A673 (cell line): ENCODE measurements at regions not wholly inside any gene's neighbourhood (a gene's known extent, or its start where the extent isn't known, plus 50 kb on each side); places are given as distances from the start of the nearest gene placed in this dataset.

Source experiments
- CTCF ChIP-seq: fragments of 300-800, 200-600 bp; sonication (generic); conservative IDR thresholded peaks from 2 replicates; pipeline ENCODE4 v1.5.1; 2017; ENCODE audit warnings: low read depth, mild to moderate bottlenecking, antibody characterized with exemption, low read length, moderate library complexity, mixed read lengths
- EZH2 ChIP-seq: fragments of 200-600 bp; sonication (generic); IDR thresholded peaks from 2 replicates; pipeline ENCODE4 v1.6.1; 2017; ENCODE audit warnings: borderline replicate concordance, low read depth, mild to moderate bottlenecking, mixed read lengths, antibody characterized with exemption, low read length; ENCODE audit not compliant: poor library complexity, severe bottlenecking

DNA sequence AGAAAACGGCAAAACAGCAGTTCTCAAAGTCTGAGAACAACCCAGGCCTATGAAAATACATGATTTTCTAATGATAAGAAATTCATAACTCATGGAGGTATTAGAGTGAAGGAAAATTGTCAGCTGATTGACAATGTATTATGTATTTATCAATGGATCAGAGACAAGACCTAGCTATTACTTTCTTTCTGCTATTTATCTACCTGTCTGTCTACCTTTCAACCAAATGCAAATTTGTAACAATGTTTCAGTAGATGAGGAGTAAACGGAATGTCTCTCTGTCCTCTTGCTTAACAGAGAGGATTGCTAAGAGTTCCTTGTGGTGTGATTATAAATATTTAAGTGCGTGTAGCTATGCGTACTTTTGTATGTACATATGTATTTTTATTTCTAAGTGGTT, 568.7 kb upstream of the RGS18 start:
- TF ChIP-seq CTCF, result no peak
- TF ChIP-seq EZH2, result no peak
